SK-N-MC (cell line): ENCODE measurements at regions not wholly inside any gene's neighbourhood (a gene's known extent, or its start where the extent isn't known, plus 50 kb on each side); places are given as distances from the start of the nearest gene placed in this dataset.

ENCODE experiments used
- FOXP2 ChIP-seq: optimal IDR thresholded peaks from 2 replicates; pipeline ENCODE3; 2011; ENCODE audit warnings: mild to moderate bottlenecking, moderate library complexity; ENCODE audit not compliant: insufficient read depth; ENCODE audit errors: extremely low read length, control extremely low read depth
- POLR2AphosphoS5 ChIP-seq: IDR thresholded peaks from 2 replicates; pipeline ENCODE4 v1.6.1; 2012; ENCODE audit warnings: mild to moderate bottlenecking, low read depth, low read length, borderline replicate concordance

- TF ChIP-seq POLR2AphosphoS5 (no peak), FOXP2 (no peak)
These were observed 185.2 kb downstream of the SOX11 start for GRCh38 chr2:5877360-5877759.
